Esophagus muscularis mucosa (tissue), 4 donors: ENCODE measurements at regions not wholly inside any gene's neighbourhood (a gene's known extent, or its start where the extent isn't known, plus 50 kb on each side); places are given as distances from the start of the nearest gene placed in this dataset.

Experiments used
- DNase-seq: peaks from one replicate; pipeline ENCODE4 v3.0.0-alpha.2; 2017; ENCODE audit errors: extremely low spot score
- H3K27ac ChIP-seq, 4 donors: fragments of 200-600 bp; sonication (generic); replicated peaks in 1 of 4; 1 replicate in 3 of 4; 2 replicates in 1 of 4; pipeline ENCODE4 v1.5.1; 2016 to 2019; ENCODE audit warnings: mild to moderate bottlenecking in 1 of 4
- H3K27me3 ChIP-seq, 4 donors: fragments of 200-600 bp; sonication (generic); one replicate each; pipeline versions ENCODE4 v1.5.1 to v1.6.0; 2016 to 2019
- H3K36me3 ChIP-seq, 4 donors: fragments of 200-600 bp; sonication (generic); one replicate each; pipeline ENCODE4 v1.5.1; 2016 to 2019
- H3K4me1 ChIP-seq, 4 donors: fragments of 200-600 bp; sonication (generic); one replicate each; pipeline ENCODE4 v1.5.1; 2016 to 2019
- H3K4me3 ChIP-seq, 4 donors: fragments of 200-600 bp; sonication (generic); 1 replicate in 2 of 4; 2 replicates in 2 of 4; pipeline ENCODE4 v1.5.1; 2016 to 2019; ENCODE audit warnings: mild to moderate bottlenecking in 4 of 4, moderate library complexity in 1 of 4
- H3K9me3 ChIP-seq, 4 donors: fragments of 200-600 bp; sonication (generic); 1 replicate in 3 of 4; 2 replicates in 1 of 4; pipeline ENCODE4 v1.5.1; 2016 to 2019
- EP300 ChIP-seq: sonication (generic); formaldehyde crosslinking; IDR thresholded peaks from one replicate; pipeline ENCODE4 v1.6.1; 2017; ENCODE audit warnings: antibody characterized with exemption
- POLR2A ChIP-seq: fragments of 450-650 bp; IDR thresholded peaks from one replicate; pipeline ENCODE4 v1.6.1; 2017; ENCODE audit warnings: antibody characterized with exemption, moderate library complexity, mild to moderate bottlenecking, low read depth
- POLR2AphosphoS5 ChIP-seq, 2 donors: sonication (generic); formaldehyde crosslinking; IDR thresholded peaks; one replicate each; pipeline ENCODE4 v1.6.1; 2017; ENCODE audit warnings: antibody characterized with exemption in 2 of 2
- WGBS: methylation state at CpG from one replicate; pipeline ENCODE4 v1.1.5; 2018; 5-methylcytosine and 5-hydroxymethylcytosine counted together
- intact Hi-C: fragments of 100-400 bp; cut with DNase I; formaldehyde crosslinking; loops from one replicate; pipeline ENCODE4 v1.15.1; 2023
- TF ChIP-seq, protein P1 (sequence below), 3 experiments: fragments of 200-600 bp in 2 of 3; fragments of 450-650 bp in 1 of 3; sonication (generic) in 2 of 3; IDR thresholded peaks; one replicate each; pipeline ENCODE4 v1.5.1; 2017 to 2019; ENCODE audit warnings: antibody characterized with exemption in 3 of 3, mild to moderate bottlenecking in 2 of 3, moderate library complexity in 1 of 3

DNA sequence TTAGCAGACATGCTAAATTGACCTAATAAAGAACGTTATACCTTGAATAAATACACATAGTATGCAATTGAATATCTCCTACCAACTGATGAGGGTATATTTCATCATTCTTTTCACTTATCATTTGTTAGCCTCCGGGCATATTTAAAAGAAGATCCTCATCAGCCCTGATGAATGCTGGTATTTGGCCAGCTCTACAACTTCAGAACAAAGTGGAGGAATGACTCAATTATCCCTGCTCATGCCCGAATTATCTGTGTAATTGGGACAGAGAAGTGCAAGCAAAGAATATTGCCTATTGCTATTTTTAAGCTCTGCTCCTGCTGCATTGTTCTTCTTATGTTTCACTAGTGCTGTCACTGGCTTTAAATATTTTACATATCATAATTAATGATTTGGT is 622.1 kb downstream of the METTL15 start:
- Histone ChIP-seq H3K4me3 (no peak overlapping the region), H3K27me3 (no peaks in the 10 kb centered on the region), H3K4me1 (no peaks in the 10 kb centered on the region), H3K9me3 (no peaks in the 10 kb centered on the region), H3K27ac (no peak overlapping the region), H3K36me3 (no peaks in the 10 kb centered on the region)
- no peak for DNase-seq
- TF ChIP-seq EP300 (no peak), POLR2AphosphoS5 (IDR thresholded peaks at IDR 0.05) (no peak), POLR2A (no peak)
- TF ChIP-seq, protein P1, sequence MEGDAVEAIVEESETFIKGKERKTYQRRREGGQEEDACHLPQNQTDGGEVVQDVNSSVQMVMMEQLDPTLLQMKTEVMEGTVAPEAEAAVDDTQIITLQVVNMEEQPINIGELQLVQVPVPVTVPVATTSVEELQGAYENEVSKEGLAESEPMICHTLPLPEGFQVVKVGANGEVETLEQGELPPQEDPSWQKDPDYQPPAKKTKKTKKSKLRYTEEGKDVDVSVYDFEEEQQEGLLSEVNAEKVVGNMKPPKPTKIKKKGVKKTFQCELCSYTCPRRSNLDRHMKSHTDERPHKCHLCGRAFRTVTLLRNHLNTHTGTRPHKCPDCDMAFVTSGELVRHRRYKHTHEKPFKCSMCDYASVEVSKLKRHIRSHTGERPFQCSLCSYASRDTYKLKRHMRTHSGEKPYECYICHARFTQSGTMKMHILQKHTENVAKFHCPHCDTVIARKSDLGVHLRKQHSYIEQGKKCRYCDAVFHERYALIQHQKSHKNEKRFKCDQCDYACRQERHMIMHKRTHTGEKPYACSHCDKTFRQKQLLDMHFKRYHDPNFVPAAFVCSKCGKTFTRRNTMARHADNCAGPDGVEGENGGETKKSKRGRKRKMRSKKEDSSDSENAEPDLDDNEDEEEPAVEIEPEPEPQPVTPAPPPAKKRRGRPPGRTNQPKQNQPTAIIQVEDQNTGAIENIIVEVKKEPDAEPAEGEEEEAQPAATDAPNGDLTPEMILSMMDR (IDR thresholded peaks at IDR 0.05), result no peak
- intact Hi-C loops, result no loop called here
- WGBS, result 53% methylated on average over 3 of the region's 3 CpGs

DNA sequence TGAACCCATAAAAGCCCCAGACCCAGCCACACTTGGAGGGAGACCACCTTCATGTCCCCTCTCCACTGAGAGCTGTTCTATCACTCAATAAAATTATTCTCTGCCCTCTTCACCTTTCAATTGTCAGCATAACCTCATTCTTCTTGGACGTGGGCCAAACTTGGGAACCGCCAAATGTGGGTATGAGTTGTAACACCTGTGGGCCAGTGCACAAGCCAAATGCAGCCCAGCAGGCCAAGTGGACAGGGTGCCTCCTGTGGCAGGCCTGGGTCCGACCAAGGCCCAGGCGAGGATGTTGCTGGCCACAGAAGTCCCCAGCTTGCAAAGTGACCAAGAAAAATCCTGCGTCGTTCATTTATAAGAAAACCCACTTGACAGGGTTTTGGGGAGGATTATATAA is 621.2 kb downstream of the METTL15 start:
- no peak overlapping the region for H3K4me3 ChIP-seq
- no peaks in the 10 kb centered on the region for H3K27me3 ChIP-seq
- H3K4me1 ChIP-seq, result no peaks in the 10 kb centered on the region
- no peak for DNase-seq
- no peaks in the 10 kb centered on the region for H3K36me3 ChIP-seq
- no peak overlapping the region for H3K27ac ChIP-seq
- WGBS, result 84% methylated on average over 6 of the region's 6 CpGs
- TF ChIP-seq EP300 (no peak), POLR2A (no peak), POLR2AphosphoS5 (IDR thresholded peaks at IDR 0.05) (no peak)
- TF ChIP-seq, protein P1 (IDR thresholded peaks at IDR 0.05), result no peak
- intact Hi-C loops, result no loop called here
- no peaks in the 10 kb centered on the region for H3K9me3 ChIP-seq

DNA sequence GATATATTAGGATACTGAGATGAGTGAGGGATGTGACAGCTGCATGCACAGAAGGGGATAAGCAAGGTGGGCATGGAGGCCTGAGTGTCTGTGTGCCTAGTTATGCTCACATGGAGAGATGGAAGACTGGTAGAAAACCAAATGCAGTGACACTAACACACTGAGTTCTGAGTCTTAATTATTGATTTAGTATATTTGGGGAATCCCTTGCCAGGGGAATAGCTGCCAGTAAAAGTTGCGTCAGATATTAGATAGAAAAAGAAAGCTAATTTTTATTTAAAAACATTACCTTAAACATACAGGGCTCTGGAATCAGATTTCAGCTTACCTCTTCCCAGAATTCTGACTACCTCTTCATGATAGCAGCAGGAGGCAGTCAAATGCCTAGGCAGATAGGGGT is 620.5 kb downstream of the METTL15 start:
- TF ChIP-seq POLR2A (no peak), EP300 (no peak), POLR2AphosphoS5 (IDR thresholded peaks at IDR 0.05) (no peak)
- TF ChIP-seq, protein P1 (IDR thresholded peaks at IDR 0.05), result no peak
- intact Hi-C loops, result no loop called here
- WGBS, result 82% methylated on average over 1 of the region's 1 CpG

DNA sequence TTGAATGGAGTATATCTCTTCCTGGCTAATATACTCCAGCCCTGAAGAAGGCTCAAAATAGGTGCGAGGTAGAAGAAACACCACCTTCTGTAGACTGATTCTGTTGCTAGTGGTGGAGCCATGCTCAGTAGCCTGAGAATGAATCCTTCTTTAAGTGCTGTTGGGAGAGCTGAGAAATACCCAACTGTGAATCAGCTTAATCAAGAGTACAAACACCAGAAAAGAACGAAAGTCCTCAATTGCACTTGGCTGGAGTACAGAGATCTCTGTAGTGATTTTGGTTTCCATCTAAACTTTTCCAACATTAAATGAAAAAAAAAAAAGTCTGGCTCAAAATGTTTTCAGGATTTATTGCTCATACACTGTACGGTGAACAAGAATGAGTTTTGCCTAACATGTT is 619.1 kb downstream of the METTL15 start:
- H3K4me3 ChIP-seq, result no peak overlapping the region
- no peak overlapping the region for H3K27ac ChIP-seq
- TF ChIP-seq, protein P1 (IDR thresholded peaks at IDR 0.05), result no peak
- TF ChIP-seq POLR2AphosphoS5 (IDR thresholded peaks at IDR 0.05) (no peak), EP300 (no peak), POLR2A (no peak)
- H3K27me3 ChIP-seq, result no peaks in the 10 kb centered on the region
- WGBS, result 75% methylated on average over 3 of the region's 3 CpGs
- DNase-seq, result no peak
- H3K4me1 ChIP-seq, result no peaks in the 10 kb centered on the region
- H3K36me3 ChIP-seq, result no peaks in the 10 kb centered on the region
- intact Hi-C loops, result no loop called here
- no peaks in the 10 kb centered on the region for H3K9me3 ChIP-seq

More for the DNA sequence above, 620.5 kb downstream of the METTL15 start:
- no peak for DNase-seq
- Histone ChIP-seq H3K27ac (no peak overlapping the region), H3K27me3 (no peaks in the 10 kb centered on the region), H3K4me1 (no peaks in the 10 kb centered on the region), H3K4me3 (no peak overlapping the region), H3K36me3 (no peaks in the 10 kb centered on the region), H3K9me3 (no peaks in the 10 kb centered on the region)

DNA sequence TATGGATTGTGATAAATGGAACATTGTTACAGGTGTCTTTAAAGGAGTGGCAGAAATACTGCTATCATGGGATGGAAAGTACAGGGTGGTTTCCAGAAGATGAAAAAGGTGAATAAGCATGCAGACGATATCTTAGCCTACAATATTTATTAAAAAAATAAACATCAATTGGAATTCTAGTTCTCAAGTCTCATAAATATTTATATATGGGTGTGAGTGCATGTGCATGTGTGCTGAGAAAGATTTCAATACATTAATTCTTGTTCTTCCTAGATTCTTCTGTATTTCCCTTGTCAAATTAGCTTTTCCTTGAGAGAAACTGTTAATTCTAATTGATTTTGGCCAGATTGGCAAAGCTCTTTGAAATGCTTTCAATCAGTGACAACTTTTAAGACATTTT is 618.2 kb downstream of the METTL15 start:
- intact Hi-C loops, result no loop called here
- TF ChIP-seq POLR2AphosphoS5 (IDR thresholded peaks at IDR 0.05) (no peak), EP300 (no peak), POLR2A (no peak)
- TF ChIP-seq, protein P1 (IDR thresholded peaks at IDR 0.05), result no peak
- WGBS, result 26% methylated on average over 1 of the region's 1 CpG

More for the DNA sequence above, 618.2 kb downstream of the METTL15 start:
- Histone ChIP-seq H3K36me3 (no peaks in the 10 kb centered on the region), H3K4me3 (no peak overlapping the region), H3K27ac (no peak overlapping the region), H3K4me1 (no peaks in the 10 kb centered on the region), H3K27me3 (no peaks in the 10 kb centered on the region), H3K9me3 (no peaks in the 10 kb centered on the region)
- no peak for DNase-seq
